Mucosa of stomach (tissue), 1 donor: ENCODE measurements at regions not wholly inside any gene's neighbourhood (a gene's known extent, or its start where the extent isn't known, plus 50 kb on each side); places are given as distances from the start of the nearest gene placed in this dataset.

ENCODE experiments used
- H3K27me3 ChIP-seq: one replicate; pipeline ENCODE4 v1.7.0; 2013; ENCODE audit warnings: mild to moderate bottlenecking, low read length; ENCODE audit not compliant: control insufficient read depth, insufficient read depth
- H3K36me3 ChIP-seq: one replicate; pipeline ENCODE4 v1.7.0; 2013; ENCODE audit warnings: low read length; ENCODE audit not compliant: control insufficient read depth, insufficient read depth
- H3K4me1 ChIP-seq: one replicate; pipeline ENCODE4 v1.7.0; 2013; ENCODE audit warnings: mild to moderate bottlenecking, low read length; ENCODE audit not compliant: control insufficient read depth, insufficient read depth
- H3K4me3 ChIP-seq: one replicate; pipeline ENCODE4 v1.7.0; 2013; ENCODE audit warnings: low read length
- H3K9ac ChIP-seq: one replicate; pipeline ENCODE4 v1.7.0; 2013; ENCODE audit warnings: mild to moderate bottlenecking, low read length, moderate library complexity
- H3K9me3 ChIP-seq: one replicate; pipeline ENCODE4 v1.7.0; 2013; ENCODE audit warnings: mild to moderate bottlenecking, low read length, moderate library complexity; ENCODE audit not compliant: control insufficient read depth
- donor health status: Pancreatic carcinoma.

DNA sequence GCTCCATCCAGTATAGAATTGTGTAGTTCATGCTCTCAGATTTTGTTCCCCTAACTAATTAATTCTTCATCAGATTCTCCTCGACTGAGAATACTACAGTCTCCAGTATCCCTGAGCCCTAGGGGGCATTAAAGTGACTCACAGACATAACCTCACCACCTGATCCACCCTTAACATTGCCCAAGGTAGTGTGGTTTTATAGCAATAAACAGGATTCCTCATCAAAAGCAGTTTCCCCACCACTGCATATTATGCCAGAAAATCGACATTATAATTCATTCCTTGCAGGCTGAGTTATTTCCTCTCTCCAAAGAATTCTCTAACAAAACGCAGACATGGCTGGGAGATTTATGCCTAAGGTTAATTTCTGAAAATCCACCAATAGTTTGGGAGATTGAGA, 1402.5 kb upstream of the CELF2 start:
- H3K4me1 ChIP-seq, result no peaks in the 10 kb centered on the region
- no peaks in the 10 kb centered on the region for H3K27me3 ChIP-seq
- H3K9ac ChIP-seq, result no peak overlapping the region
- H3K9me3 ChIP-seq, result no peaks in the 10 kb centered on the region
- no peaks in the 10 kb centered on the region for H3K36me3 ChIP-seq
- H3K4me3 ChIP-seq, result no peak overlapping the region

DNA sequence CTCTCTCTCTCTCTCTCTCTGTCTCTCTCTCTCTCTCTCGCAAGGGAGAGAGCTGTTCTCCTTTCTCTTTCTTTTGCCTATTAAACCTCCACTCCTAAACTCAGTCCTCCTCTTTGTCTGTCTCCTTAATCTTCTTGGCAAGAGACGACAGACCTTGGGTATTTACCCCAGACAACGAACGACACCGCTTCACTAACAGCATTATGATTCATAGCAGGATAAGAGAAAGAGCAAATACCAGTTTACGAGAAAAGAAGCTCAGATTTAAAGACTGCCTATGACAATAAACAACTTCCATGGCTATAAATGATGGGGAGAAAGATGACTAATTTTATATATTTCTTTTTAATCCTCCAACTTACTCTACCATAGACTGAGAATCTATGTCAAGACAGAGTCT, 1396.5 kb upstream of the CELF2 start:
- Histone ChIP-seq H3K9ac (no peak overlapping the region), H3K9me3 (no peaks in the 10 kb centered on the region), H3K27me3 (no peaks in the 10 kb centered on the region), H3K4me3 (no peak overlapping the region), H3K36me3 (no peaks in the 10 kb centered on the region), H3K4me1 (no peaks in the 10 kb centered on the region)

DNA sequence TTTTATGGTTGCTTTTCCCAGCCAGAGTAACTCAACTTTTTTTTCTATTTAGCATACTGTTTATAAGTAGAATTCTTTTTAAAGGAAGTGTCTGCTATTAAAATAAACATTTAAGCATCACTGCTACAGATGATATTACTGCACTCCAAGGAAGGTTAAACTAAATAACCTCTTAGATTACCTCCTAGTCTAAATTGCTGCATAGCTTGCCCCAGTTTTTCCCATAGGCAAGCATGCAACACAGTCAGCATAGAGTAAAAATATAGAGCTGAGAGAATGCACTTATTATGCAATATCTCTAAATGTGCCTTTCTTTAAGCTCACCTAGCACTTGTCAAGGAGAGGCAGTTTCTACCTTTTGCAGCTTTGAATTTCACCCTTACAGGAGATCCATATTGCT, 1392.4 kb upstream of the CELF2 start:
- Histone ChIP-seq H3K36me3 (no peaks in the 10 kb centered on the region), H3K9ac (no peak overlapping the region), H3K4me1 (no peaks in the 10 kb centered on the region), H3K27me3 (no peaks in the 10 kb centered on the region), H3K4me3 (no peak overlapping the region), H3K9me3 (no peaks in the 10 kb centered on the region)

DNA sequence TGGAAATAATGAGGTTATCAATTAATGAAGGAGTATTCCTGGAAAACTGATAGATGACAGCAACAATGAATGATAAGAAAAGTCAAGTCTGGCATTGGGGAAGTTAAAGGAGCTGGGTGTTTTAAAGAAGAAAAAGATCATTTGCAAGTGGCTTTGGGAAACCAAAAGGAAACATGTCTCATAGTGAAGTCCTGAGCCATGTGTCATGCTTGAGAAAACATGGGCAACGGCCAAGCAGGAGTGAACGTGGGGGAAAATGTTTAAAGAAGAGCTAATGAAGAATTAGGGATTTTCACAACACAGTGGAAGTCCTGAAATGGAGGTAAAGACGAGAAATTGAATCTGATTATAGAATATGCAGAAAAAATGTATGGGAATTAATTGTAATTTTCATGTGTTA, 1383.2 kb upstream of the CELF2 start:
- Histone ChIP-seq H3K9me3 (no peaks in the 10 kb centered on the region), H3K36me3 (no peaks in the 10 kb centered on the region), H3K4me3 (no peak overlapping the region), H3K27me3 (no peaks in the 10 kb centered on the region), H3K4me1 (no peaks in the 10 kb centered on the region), H3K9ac (no peak overlapping the region)

DNA sequence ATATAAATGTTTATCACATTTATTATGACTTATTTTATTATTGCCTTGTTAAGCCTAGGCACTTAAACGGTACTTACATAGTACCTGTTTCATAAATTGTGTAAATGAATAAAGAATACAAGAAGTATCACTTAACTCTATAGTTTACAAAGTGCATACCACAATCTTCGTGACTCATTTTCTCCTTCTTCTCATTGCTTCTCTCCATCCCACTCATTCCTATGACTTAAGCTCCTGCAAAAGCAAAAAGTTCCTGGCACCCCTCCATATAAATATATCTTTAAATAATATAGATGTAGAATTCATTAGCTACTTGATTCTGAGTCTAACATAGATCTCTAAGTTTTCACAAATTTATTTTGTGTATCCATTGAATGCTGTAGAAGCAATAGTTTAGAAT, 1382.0 kb upstream of the CELF2 start:
- no peak overlapping the region for H3K9ac ChIP-seq
- H3K4me3 ChIP-seq, result no peak overlapping the region
- H3K4me1 ChIP-seq, result no peaks in the 10 kb centered on the region
- H3K27me3 ChIP-seq, result no peaks in the 10 kb centered on the region
- no peaks in the 10 kb centered on the region for H3K36me3 ChIP-seq
- no peaks in the 10 kb centered on the region for H3K9me3 ChIP-seq

DNA sequence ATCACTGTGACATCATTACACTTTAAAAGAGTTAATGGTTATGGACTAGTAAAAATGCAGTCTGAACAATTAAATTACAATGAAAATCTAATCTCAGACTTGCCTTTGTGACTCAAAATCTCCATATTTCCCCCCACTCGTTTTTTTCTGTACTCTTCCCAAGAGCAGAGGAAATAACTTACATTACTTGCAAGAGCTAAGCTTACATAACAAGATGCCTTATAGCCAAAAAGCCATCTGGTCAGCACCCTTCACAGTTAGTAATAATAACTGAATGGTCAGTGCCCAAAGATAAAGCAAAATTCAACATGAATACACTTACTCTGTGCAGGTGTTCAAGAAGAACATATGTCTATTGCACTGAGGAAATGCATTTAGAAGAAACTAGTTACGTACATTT, 1381.5 kb upstream of the CELF2 start:
- no peaks in the 10 kb centered on the region for H3K9me3 ChIP-seq
- H3K9ac ChIP-seq, result no peak overlapping the region
- no peaks in the 10 kb centered on the region for H3K36me3 ChIP-seq
- H3K27me3 ChIP-seq, result no peaks in the 10 kb centered on the region
- no peaks in the 10 kb centered on the region for H3K4me1 ChIP-seq
- no peak overlapping the region for H3K4me3 ChIP-seq

DNA sequence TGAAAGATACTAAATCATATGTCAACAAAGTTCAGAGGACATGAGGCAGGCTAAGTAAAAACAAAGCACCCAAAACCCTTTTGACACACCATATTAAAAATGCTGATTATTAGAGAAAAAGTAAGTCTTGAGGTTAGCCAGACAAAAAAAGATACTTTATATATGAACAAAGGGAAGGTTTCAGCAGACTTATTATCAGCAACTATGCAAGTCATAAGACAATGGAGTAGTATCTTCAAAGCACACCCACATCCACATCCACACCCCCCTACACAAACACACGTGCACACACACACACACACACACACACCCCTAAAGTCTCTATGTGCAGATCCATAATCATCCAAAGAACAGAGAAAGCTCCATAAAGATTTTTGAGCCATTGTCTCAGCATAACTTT, 1373.9 kb upstream of the CELF2 start:
- Histone ChIP-seq H3K9me3 (no peaks in the 10 kb centered on the region), H3K9ac (no peak overlapping the region), H3K36me3 (no peaks in the 10 kb centered on the region), H3K4me1 (no peaks in the 10 kb centered on the region), H3K4me3 (no peak overlapping the region), H3K27me3 (no peaks in the 10 kb centered on the region)

DNA sequence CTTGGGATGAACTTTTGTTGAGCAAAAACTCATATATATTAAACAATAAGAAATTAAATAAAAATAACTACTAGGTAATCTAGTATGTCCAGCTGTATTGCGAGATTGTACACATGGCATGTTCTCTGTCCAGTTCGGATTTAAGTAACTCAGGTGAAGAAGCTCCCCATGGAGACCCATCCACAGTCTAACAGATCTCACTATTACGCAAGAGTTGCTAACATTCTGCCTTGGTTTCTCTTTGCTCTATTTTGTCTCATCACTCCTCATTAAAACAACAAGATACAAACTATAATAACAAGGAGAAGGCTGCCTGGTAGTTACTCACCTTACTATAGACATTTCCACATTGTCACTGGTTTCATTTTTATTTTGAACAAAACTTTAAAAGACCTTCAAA, 1372.3 kb upstream of the CELF2 start:
- no peak overlapping the region for H3K9ac ChIP-seq
- H3K9me3 ChIP-seq, result no peaks in the 10 kb centered on the region

DNA sequence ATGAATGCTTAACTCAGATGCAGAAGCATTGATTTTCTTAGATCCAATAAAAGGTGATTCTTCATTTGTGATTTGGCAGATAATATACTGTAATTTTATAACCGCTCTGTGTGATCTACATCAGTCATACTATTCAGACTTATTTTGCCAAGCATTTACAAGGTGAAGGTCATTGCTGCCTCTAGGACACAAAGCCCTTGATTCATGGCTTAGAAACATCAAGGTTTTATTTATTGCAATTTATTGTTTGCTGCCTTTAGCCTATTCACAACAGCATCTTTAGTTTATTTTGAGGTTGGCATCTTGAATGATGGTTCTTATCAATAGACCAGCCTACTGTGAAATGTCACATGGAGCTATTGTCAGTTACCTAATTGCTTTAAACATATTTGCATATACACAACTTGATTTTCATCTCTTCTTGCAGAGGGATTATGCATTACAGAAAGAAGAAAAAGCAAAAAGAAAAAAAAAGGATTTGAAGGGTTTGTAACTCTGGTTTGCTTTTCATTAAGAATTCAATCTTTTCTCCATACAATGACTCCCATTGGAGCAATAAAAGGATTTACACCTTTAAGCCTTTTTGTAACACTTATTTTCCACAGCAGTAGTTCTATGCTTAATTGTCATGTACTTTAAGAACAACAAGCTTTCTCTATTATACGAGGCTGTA, 1371.6 kb upstream of the CELF2 start:
- no peaks in the 10 kb centered on the region for H3K36me3 ChIP-seq
- H3K4me1 ChIP-seq, result no peaks in the 10 kb centered on the region
- H3K4me3 ChIP-seq, result no peak overlapping the region
- H3K9ac ChIP-seq, result no peak overlapping the region
- H3K9me3 ChIP-seq, result no peaks in the 10 kb centered on the region
- no peaks in the 10 kb centered on the region for H3K27me3 ChIP-seq

More for the DNA sequence above, 1372.3 kb upstream of the CELF2 start:
- no peaks in the 10 kb centered on the region for H3K4me1 ChIP-seq
- no peak overlapping the region for H3K4me3 ChIP-seq
- no peaks in the 10 kb centered on the region for H3K36me3 ChIP-seq
- no peaks in the 10 kb centered on the region for H3K27me3 ChIP-seq

DNA sequence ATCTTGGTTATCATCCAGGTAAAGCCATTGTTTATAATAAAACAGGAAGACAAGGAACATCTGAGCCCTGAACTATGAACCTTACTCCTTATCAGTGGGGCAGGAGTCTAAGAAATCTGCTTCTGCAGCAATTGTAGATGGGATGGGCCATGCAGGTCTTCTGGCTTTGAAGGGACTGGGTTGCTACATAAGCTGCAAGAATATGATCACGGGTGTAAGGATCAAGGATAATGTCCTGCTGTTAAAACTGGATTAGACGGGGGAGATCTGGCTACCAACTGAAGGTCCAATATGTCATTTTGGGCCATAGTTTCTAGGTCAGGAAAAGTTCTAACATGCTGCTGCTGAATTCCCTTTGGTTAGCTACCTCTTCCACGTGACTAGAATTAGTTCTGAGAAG, 1363.4 kb upstream of the CELF2 start:
- Histone ChIP-seq H3K9ac (no peak overlapping the region), H3K9me3 (no peaks in the 10 kb centered on the region)

DNA sequence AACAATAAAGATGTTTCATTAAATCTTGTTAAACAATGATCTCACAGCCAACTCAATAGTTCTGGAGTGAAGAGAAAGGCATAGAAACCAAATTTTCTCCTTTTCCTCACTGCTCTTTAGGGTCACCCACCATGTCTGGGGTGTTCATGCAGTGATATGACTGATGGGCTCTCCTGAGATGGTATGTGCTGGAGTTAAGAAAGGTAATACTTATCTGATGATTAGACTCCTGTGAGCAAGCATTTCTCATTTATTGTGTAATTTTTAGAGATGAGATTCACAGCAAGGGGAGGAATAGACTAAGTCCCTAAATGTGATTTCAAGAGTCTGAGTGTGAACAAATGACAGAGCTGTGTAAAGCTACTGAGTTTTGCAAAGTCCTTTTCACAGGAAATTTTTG, 1361.3 kb upstream of the CELF2 start:
- H3K9me3 ChIP-seq, result no peaks in the 10 kb centered on the region
- H3K4me3 ChIP-seq, result no peak overlapping the region
- H3K4me1 ChIP-seq, result no peaks in the 10 kb centered on the region
- H3K27me3 ChIP-seq, result no peaks in the 10 kb centered on the region
- no peak overlapping the region for H3K9ac ChIP-seq
- H3K36me3 ChIP-seq, result no peaks in the 10 kb centered on the region

More for the DNA sequence above, 1363.4 kb upstream of the CELF2 start:
- no peaks in the 10 kb centered on the region for H3K36me3 ChIP-seq
- H3K4me3 ChIP-seq, result no peak overlapping the region
- no peaks in the 10 kb centered on the region for H3K27me3 ChIP-seq
- no peaks in the 10 kb centered on the region for H3K4me1 ChIP-seq

DNA sequence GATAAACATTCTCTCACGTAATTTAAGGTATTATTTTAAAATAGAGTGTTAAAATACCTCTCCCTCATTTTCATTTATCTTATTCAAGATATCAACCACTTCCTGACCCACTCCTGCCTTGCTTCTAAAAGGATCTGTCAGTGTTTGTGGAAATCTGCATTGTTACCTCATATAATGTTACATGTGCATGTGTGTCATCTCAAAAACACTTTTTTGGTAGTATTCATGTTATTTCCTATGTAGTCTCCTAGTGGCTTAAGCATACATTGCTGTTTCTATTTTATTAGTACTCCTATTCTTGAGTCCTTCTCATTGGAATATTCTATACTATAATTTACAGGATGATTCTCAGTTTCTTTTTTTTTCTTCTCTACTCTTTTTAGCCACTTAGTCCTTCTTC, 1360.7 kb upstream of the CELF2 start:
- Histone ChIP-seq H3K9me3 (no peaks in the 10 kb centered on the region), H3K4me1 (no peaks in the 10 kb centered on the region), H3K9ac (no peak overlapping the region), H3K36me3 (no peaks in the 10 kb centered on the region), H3K27me3 (no peaks in the 10 kb centered on the region), H3K4me3 (no peak overlapping the region)

DNA sequence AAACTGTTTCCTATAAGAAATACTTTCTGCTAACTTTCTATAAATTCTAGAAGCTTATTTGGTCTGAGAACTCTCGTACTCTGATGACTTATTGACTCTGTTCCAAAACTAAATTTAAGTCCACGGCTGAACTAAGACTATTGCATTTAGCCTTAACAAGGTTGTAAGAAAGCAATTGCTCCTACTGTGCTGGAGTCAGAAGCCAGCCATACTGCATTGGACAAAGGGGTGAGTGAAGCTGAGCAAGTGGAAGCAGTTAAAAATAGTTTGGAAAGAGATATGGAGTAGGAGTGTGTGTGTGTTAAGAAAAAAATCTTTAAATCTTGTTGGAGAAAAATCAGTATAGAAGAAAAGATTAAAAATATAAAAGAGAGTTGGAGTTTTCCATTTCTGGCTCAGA, 1360.1 kb upstream of the CELF2 start:
- Histone ChIP-seq H3K36me3 (no peaks in the 10 kb centered on the region), H3K9ac (no peak overlapping the region), H3K4me3 (no peak overlapping the region), H3K9me3 (no peaks in the 10 kb centered on the region), H3K27me3 (no peaks in the 10 kb centered on the region), H3K4me1 (no peaks in the 10 kb centered on the region)
